Hepatic stellate cell (primary cell): ENCODE measurements at regions not wholly inside any gene's neighbourhood (a gene's known extent, or its start where the extent isn't known, plus 50 kb on each side); places are given as distances from the start of the nearest gene placed in this dataset.
"Not testable (repeated sequence)": the region's sequence is repeated elsewhere in the genome, so short reads cannot be mapped to it uniquely, and the experiment has no call there.

Source experiments
- DNase-seq: peaks from one replicate; pipeline ENCODE4 v3.0.0; 2011; ENCODE audit warnings: low spot score

DNA sequence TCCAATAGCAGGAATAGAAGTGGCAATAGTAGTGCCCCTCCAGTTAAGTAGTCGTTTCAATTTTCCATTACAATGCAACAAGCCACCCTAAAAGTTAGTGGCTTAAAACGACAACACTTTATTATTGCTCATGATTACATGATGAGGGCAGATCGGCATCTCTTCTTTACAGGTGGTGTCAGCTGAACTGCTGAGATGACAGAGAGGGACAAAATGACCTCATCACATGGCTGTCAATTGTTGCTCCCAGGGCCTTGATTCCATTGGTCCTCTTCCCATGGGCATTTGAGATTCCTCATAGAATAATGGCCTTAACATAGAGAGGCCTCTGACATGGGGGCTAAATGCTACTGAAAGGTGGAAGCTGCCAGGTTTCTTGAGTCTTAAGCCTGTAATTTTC lies 679.8 kb upstream of the KLHL1 start:
- no peak for DNase-seq

DNA sequence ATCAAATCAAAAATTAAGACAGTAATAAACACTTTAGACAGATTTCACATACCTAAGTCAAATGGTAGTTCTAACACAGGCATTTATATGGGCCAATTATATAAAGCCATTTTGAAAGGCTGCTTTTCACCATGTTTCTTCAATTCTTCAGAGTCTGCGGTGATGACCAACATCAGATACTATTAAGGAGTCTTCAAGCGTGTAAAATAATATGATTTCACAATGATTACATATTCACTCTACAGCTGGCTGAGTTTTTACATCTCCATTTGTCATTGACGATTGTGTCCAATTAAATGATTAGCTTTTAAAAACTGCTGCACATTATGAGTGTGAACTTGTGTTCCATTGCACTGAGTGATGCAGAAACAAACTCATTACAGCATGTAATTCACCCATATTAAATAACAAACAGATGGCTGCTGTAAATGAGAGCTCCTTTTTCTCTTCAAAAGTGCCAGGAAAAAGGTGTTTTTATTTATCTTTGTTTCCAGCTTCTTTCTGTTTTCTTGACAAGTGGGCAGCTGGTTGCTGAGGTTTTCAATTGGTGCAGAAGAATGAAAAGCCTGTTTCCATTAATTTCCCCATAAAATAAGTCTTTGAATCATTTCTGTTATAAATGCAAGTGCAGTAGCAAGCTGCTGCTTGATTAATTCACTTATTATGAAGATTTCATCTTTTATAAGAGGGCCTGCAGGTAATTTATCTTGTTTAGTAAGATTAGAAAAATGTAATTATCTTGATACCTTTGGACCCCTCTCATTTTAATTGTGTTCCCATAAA lies 676.1 kb upstream of the KLHL1 start:
- DNase-seq: no peak

DNA sequence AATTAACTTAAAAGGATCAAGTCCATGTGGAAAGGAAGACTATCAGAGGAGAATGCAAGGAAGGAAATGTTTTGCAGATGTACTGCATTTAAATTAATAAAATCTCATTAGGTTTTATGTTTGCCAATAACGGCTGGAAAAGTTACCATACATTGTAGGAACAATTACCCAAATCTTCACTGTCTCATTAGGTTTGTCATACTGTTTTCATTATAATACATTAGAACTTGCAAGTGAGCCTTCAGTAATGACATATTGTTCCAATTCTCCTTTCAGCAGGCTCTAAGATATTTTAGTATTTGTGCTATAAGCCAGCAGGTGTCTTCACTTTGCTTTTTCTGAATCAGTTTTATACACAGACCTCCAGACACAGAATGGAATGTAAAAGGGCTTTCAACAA lies 661.6 kb upstream of the KLHL1 start:
- DNase-seq: no peak

DNA sequence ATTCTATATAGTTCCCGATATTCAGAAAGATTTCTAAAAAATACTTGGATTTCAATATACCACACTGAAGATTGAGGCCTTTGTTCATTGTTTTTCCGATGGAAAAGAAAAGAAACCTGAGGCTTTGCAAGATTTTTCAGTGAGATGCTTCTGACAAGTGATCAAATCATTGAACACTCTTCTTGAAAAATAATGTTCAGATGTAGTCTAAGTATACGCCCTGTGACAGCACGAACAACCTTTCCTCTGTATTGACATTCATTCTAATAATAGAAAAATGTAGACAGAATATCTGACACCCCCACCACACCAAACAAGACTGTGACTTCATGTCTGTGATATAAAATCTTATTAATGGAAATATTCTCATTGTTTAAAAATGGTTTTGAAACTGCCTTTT lies 650.7 kb upstream of the KLHL1 start:
- DNase-seq: no peak

DNA sequence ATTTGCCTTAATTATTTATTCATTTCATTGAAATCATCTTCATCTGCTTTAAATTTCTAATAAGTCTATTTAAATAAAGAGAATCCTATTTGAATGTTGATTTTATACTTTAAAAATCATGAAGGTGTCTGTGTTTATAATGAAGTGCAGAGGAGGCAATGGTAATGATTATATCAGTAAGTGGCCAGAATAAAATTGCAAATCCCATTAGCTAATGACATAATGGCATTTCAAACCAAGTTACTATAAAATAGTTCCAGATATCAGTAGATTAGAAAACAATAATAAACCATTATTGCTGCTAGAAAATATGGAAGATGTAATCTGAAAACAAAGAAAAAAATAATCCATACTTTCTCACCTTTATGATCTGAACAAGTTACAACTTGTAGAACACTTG lies 647.8 kb upstream of the KLHL1 start:
- DNase-seq: no peak

DNA sequence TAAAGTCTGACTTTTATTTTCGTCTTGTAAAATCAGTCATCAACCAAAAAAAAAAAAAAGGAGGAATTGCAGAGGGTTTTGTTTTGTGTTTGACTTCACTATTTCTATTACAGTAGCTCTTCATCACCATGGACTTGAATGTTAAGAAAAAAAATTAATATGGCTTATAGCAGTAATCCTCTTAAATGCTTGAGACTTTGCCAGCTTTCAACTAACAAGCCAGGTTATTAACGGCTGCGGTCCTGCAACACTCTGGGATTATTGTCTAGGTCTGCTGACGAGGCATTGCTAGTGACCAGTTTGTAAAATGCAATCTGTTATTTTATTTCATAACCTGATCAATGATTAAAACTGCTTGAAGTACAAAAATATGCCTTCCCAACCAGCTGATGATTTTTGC lies 647.2 kb upstream of the KLHL1 start:
- DNase-seq: no peak

DNA sequence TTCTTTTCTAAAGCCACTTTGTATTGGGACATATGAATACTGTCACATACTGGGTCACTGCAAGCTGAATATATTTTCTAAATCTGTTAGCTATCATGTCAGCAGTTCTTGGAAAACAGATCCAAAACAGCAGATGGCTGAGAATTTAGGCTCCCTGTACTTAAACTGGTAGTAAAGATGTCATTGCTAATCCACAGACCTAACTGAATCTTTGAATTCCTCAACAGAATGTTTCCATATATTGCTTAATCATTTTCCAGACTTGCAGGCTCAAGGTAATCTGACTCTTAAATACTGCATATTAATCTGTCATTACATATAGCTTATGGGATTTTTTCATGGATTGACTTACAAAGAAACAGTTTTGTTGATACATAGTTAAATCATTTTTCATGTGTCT lies 639.0 kb upstream of the KLHL1 start:
- no peak for DNase-seq

DNA sequence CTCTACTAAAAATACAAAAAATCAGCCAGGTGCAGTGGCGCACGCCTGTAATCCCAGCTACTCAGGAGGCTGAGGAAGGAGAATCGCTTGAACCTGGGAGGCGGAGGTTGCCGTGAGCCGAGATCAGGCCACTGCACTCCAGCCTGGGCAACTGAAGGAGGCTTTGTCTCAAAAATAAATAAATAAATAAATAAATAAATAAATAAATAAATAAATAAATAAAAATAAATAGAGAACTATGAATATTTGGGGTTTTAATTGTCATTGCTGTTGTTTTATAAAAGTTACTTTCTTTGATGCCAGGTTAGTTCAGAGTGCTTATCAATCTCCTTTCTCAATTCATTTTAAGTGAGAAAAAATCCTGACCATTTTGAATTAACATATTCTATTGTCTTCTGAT lies 638.2 kb upstream of the KLHL1 start:
- not testable (repeated sequence) for DNase-seq

DNA sequence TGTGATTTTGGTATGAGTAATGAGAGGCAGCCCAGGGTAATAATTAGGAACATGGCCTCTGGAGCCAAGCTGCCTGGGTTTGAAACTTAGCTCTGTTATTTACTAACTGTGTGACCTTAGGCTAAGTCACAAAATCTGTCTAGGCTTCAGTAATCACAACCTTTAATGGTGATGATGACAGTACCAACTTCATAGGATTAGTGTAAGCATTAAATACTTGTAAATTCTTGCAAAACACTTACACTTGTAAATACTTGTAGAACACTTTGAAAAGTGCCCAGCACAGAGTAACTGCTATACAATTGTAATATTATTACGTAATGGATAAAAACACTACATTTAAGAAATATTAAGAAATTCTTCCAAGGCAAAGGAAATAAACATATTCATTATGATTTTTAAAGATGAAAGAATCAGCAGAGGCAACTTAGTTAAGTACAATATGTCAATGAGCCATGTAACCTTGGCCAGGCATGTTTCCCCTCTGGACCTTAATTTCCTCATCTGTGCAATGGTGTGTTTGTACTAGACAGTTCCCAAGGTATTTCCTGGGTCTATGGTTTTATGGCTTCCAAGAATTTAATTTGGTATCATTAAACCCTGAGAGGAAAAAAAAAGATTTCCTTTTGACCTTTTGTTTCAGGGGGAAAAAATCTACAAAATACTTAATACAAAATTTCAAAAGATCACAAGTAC lies 628.5 kb upstream of the KLHL1 start:
- DNase-seq: no peak

DNA sequence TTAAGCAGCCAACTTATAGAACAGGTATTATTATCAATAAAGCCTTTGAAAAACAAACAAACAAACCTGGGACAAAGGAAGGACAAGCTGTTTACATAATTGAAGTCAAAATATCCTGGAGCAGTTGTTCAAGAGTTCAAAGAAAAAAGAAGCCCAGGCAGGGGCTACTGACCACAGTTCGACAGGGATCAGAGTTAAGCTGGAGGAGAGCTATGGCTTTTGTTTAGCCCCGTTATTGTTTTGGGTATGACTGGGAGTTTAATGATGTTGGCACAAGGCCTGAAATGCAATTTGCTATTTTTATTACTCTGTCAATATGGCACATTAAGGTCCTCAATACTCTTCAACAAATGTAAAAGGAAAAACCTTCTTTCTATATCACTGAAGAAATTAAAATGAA lies 624.4 kb upstream of the KLHL1 start:
- DNase-seq: no peak

DNA sequence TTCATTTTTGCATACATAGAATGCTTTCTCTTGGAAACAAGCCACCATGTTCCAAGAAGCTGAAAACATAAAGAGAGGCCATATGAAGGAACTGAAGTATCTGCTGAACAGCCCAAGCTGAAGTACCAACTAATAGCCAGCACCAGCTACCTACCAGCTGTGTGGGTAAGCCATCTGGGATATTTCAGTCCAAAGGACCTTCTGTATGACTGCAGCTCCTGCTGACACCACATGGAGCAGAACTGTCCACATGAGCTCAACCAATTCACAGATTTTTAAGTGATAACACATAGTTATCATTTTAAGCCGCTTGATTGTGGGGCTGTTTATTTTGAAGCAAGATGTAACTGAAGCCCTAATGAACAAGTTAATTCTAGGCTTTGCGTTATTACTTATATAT lies 621.1 kb upstream of the KLHL1 start:
- DNase-seq: no peak

DNA sequence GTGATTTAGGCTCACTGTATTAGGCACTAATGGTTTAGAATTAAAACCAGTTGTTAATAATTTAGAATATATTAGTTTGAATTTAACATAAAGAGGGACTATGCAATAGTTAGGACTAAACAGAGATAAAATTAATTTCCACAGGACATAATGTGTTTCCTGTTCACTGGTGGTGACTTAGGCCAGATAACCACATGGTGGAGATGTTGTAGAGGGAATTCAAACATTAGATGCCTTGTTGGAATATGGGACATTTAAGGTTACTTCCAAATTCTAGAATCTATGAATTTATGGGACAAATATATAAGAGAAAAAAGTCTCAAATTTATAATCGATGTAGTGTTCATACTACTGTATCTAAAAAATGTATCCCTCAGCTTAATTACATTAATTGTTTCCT lies 615.5 kb upstream of the KLHL1 start:
- no peak for DNase-seq

DNA sequence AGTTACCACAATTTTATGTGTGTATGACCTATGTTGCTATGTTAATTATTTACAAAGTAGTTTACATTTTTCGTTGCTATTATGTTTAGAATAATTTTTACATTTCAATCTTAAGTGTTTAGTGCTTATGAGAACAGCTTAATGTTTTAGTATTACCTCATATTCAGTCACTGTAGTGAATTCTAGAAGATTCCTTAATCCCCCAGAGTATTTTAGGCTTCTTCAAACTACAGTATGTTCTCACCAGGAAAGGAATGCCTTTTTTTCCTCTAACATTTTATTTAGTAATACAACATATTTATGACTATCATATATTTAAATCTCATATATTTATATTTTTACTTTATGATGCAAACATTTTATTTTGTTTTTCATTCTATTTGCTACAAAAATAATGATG lies 612.1 kb upstream of the KLHL1 start:
- no peak for DNase-seq

DNA sequence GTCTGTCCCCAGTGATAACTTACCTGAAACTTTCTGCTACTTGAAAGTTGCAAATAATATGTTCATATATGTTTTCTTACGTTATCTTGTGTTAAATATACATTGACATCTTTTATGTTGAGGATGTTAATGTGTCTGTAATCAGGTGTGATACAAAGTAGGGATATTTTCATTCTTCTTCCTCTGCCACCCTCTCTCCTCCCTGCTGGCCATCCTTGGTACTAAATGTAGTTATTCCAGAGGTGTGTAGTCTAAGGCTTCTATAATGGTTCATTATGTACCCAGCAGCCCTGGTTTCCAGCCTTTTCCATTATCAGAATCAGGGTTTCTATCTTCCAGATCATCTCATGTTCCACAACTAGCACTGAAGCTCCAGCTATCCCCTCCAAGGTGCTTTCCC lies 606.7 kb upstream of the KLHL1 start:
- no peak for DNase-seq

DNA sequence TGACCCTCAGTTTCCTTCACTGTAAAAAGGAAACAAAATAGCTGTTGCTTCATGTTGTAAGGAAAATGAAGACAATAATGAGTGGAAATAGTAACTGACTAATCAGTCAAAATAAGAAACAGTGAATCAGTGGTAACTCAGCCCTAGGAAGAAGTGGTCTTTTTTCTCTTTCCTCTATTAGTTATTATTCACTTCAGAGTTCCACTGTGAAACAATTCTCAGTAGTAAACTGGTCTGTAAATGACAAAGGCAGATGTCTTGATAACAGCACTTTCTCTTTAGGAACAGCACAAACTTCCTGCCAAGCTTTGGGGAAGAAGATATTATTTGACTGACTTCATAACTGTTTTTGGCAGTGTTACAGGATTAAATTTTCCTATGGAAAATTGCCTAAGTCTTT lies 600.5 kb upstream of the KLHL1 start:
- DNase-seq: no peak

DNA sequence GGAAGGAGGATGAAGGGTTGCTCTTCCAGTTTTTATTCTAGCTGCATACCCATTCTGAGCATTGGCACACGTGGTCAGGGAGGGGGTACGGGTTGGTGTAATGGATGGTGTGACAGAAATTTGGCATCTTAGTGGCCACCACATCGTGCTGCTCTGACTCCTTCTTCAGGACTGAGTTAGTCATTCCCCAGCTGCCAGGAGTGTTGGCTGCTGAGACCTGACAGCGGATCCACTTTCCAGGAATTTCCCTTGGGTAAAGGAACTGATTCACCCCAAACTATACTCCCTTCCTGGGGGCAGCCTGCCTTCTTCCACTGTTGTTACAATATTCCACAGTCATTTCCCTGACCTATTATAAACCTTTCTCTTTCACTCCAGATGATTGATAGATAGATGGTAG lies 595.5 kb upstream of the KLHL1 start:
- DNase-seq: no peak

DNA sequence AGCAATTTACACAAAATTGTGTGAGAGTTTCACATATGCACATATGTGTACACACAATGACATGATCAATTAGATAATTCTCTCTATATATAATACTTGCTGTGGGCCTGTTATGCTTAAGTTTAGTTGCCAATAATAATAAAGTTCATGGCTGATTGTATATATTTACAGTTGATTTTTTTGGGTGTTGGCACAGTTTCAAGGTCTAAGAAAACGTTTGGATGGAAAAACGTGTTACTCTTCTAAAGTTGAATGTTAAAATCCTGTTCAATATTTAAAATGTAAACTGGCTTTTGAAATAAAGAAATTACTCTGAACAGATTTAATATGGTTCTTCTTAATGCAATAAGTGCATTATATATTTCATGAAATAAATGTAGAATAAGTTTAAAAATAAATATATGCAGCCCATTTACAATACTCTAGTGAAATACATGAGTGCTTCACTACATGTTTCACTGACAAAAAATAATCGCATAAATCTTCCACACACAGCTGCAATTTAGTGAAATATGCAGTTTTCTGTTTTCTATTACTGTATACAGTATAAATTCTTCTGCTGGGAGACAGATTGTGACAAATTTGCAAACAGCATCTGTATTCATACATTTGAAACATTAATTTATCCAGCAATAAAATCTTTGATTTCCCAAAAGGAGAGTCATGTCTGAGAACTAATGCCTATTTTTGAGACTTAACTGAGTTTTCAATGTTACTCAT lies 586.9 kb upstream of the KLHL1 start:
- no peak for DNase-seq

DNA sequence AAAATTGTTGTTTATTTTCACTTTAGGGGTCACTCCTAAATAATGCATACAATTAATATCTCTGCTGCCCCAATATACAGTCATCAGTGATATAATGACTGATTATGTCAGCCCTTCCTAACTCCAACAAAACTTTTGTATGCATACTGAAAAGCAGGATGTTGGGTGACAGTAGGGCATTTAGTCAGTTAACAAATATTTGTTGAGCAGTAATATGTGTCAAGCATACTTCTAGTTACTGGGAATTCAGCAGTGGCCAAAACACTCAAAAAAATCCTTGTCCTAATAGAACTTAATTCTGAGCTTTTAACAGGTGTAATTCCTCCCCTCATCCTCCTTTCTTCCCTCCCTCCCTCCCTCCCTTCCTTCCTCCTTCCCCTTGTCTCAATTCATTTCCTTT lies 560.7 kb upstream of the KLHL1 start:
- DNase-seq: no peak

DNA sequence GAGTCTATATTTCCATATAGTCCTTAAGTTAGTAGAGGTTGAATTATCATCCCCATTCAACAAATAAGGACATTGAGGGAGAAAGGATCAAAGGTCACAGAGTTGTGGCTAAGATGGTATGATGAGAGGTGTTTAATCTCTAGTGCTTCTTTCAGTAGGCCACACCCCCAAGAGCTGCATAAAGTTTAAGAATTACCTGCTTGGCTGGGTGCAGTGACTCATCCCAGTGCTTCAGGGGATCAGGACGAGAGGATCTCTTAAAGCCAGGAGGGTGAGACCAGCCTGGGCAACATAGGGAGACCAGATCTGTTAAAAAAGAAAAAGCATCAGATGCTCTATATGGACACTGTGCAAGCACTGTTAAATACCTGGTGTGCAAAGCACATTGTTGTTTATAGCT lies 560.0 kb upstream of the KLHL1 start:
- DNase-seq: no peak

DNA sequence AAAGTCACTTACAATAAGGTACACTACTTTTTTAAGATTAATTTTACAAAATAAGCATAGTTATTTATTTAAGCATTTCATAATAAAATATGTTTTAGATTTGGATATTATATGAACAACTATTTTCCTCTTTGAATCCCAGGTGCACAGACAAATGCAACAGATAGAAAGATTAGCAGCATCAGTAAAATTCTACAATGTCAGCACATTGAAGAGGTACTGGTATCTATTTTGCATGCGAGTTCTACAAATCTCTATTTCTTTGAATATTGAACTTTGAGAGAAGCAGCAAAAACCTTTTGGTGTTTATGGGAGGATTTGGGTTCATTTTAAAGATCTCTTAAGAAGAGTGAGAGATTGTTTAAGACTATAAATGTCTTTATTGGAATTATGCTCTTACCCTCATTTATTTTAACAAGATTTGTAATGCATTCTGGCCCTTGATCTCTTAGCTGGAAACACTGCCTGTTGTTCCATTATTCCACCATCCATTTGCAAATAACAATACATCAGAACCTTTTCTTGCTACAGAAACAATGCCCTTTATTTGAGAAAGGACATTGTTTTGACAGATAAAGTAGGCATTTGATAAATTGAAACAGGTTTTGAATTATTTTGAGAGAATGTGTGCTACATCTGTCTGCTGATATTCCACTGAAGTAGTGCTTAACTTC lies 558.8 kb upstream of the KLHL1 start:
- no peak for DNase-seq

DNA sequence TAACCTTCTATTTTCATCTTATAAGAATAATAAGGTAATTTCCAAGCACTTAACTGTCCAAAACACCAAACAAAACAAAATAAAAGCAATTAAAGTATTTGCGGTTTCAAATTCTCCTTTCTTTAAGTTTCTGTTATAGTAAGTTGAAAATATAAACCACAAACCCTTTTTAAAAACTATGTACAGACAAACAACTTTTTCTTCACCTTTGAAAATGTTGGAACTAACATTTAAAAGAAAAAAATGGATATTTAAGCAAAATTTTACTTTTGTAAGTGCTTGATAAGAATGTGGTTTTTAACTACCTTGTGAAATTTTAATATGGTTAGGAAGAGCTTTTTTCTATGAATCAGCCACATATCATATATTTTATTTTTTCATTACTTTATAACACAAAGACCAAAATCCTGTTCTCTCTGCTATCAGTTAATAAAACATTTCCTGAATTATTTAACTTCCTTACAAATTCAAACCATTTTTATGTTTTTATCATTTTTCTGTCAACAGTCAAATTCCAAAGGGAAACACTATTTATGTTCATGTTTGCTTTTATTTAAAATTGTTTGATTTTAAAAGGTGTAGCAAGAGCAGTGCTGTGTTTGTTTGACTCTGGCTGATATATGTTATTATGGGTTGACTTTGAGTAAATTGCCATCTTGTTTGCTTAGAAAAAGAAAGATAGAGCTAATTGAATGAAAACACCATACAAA lies 554.1 kb upstream of the KLHL1 start:
- no peak for DNase-seq

DNA sequence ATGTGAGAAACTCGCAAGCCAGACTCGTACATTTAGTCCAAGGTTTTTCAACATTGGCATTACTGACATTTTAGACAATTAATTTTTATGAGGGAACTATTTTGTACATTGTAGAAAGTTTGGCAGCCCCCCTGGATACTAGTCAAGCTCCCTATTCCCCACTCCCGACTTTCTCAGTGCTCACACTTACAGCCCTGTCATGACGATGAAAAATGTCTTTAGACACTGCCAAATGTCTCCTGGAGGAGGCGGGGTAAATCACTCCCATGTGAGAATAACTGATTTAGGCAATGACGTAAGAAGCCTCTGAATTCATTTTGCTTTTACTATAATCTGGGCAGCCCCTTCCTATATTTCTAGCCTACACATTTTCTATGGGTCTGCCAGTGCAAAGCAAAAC lies 535.8 kb upstream of the KLHL1 start:
- DNase-seq: no peak
